ENCODE measurements at regions not wholly inside any gene's neighbourhood (a gene's known extent, or its start where the extent isn't known, plus 50 kb on each side); places are given as distances from the start of the nearest gene placed in this dataset.
"Not testable (repeated sequence)": the region's sequence is repeated elsewhere in the genome, so short reads cannot be mapped to it uniquely, and the experiment has no call there.

DNA sequence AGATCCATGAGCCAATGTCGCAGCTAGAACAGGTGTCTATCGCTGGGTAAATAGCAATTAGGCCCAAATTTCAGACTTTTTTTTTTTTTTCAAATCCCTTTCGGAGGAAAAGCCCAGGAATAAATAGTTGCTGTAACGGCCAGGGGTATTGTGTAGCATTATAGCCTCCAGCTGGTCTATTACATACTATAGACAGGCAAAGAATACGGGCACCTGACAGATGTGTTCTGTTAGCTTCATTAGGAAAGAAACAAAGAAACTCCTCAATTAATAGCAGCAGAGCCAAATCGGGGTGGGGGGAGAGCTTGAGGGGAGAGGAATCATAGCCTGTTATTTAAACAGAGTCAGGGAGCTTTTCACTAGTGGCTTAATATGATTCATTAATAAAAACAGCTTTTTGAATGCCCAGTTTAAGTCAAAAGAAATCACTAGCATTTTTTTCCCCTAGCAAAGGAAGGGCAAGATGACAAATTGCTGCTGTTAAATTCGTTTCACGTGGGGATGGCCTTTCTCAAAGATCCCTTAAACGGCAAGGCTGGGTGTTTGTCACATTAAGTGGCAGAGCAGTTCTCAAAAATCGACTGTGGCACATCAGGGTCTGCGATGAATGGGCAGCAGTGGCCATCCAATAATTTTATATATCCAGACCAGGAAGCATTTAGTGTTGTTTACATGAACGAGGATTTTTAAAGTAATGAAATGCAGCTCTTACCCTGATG is 139.4 kb downstream of the ID4 start:
- DNase-seq: no peak

DNA sequence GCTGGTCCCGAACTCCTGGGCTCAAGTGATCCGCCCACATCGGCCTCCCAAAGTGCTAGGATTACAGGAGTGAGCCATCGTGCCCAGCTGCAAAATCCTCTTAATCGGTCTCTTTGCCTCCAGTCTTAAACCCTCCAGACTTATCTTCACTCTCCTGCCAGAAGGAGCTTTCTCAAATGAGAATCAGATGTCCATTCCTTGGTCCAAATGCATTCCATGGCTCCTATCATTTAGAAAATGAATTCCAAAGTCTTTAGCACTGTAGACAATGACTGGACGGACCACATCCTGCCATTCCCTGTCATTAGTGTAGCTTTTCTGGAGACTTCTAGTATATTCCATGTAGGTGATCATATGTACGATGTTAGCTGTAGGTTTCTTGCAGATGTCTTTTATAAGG is 141.9 kb downstream of the ID4 start:
- DNase-seq: no peak

DNA sequence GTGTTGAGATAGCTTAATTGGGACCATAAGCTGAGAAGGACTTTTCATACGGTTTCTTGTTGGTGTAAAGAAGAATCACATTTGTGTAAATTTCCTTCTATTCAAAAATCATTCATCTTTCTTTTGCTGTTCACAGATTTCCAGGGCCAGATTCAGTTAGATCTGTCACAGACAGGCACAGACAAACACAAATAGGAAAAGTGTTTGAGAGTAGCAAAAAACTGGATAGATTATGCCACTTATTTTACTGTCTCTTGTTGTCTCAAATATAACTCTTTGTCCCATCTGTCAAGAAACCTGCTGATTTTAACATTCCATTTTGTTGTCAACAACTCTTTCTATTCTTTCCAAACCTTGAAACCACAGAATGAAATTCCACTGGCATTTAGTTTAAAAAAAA is 142.8 kb downstream of the ID4 start:
- no peak for DNase-seq

DNA sequence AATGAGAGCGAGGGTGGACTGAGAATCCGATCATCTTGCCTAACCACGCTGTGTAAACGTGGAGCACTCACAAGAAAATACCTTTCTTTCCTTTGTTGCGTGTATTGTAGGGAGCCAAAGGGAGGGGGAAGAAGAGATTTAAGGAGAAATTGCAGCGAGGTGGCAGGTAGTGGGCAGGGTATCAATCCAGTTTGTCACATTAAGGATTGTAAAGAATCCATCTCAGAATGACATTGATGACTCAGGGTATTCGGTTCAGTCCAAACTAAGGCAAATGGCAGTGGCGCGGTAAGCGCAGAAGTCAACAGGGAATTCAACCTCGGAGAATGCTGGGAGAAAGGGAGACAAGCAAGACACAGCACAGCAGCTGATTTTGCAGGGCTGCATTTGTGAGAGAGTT is 146.2 kb downstream of the ID4 start:
- no peak for DNase-seq

DNA sequence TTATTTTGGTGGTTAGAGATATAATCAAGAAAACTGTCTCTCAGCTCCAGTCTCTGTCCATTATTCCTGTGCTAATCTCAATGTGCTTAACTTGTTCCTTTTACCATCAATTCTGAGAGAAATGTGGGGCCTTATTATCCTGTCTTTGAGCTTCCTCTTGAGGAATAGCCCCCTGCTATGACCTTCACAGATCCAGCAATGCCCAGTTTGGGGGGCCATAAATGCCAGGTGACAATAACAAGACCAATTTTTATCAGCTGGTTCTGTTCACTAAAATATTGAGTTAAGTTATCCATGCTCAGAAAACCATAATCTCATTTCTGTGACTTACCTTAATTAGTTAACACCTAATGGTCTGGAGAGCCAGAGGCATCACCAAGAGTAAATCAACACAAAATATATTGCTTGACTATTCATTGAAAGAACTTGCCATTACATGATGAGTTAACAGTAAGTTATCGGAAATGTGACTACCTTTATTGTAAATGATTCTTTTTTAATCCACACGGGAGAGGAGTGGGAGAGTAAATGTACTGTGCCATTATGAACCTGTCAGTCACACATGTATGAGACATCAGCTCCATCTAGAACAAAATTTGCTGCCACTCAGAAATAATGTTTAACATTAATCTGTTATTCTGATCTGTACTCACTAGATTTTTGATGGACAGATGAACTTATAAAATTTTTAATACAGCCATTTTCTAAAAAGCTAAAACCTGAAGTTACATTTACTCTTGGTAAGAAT is 149.7 kb downstream of the ID4 start:
- DNase-seq: no peak

DNA sequence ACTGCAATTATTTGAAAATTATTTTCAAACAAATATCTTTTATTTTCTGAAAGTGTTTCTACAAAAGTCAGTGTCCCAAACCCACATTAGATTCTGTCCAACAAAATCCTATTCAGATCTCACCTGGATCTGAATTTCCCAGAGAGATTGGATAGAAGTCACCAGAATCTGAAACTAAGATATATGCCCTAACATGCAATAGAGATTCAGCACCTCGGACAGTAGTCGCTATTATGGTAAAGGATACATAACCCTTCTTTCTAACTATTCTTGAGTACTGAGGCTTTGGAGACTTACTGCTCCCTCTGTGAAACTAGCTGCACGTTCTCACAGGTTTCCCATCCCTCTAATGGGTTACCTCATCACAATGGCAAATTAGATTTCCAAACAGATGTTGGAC is 151.4 kb downstream of the ID4 start:
- no peak for DNase-seq

DNA sequence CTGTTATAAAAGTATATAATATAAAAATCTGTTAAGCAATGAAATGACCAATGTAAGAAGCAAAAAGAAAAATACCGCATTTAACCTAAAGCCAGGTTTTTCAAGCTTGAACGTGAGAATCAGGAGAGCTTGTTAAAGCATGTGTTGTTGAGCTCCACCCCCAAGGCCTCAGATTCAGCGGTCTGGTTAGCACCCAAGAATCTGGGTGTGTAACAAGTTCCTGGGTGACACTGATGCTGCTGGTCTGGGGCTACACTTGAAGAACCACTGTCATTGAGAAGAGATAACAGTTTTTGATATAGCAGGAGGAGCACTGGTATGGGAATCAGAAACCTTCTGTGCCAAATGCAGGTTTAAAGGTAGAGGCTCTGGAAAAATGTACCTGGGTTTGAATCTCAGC is 154.0 kb downstream of the ID4 start:
- no peak for DNase-seq

DNA sequence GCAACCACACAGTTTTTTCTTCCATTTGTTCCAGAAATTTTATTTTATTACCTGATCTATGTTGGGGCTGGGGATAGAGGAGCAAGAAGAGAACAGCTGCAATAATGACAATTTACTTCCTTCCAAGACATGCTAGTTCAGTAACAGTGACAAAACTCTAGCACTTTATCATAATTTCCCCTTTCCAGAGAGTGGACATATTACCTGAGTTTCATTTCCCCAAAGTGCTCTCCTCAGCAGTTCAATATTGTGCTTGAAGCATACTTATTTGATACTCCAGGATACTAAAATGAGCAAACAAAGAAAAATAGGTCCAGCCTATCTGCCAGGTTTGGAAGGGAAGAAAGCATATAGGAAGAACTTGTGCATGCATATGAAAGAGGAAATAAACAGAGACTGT is 157.7 kb downstream of the ID4 start:
- DNase-seq: no peak

DNA sequence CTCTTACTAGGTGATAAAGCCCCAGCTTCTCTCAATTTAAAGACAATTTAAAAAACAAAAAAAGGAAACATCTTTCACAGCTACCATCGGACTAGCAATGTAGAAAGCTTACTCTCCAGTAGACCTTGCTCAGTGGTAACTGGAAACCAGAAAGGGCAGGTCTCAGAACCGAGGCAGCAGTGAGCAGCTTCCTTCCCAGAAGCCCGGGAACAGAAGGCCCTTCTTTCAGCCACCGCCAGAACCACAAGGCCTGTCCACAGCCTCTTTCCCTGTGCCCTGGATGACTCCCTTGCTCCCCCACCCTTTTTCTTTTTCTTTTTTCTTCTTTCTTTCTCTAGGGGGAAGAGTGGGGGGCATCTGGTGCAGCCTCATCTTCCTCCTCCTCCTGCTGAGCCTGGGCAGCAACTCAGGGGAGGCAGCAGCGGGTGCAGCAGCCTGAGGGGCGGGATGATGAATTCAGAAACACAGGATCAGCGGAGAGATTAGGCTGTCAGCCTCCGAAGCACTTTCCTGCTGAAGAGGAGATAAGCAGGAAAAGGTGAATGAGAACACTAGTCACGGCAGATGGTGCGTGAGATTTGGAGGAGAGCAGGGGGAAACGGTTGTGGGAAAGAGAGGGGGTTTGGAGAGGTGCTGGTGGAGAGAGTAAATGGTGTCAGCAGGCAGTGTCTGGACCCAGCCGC is 158.5 kb downstream of the ID4 start:
- DNase-seq: peak; percentile 93 to 96

DNA sequence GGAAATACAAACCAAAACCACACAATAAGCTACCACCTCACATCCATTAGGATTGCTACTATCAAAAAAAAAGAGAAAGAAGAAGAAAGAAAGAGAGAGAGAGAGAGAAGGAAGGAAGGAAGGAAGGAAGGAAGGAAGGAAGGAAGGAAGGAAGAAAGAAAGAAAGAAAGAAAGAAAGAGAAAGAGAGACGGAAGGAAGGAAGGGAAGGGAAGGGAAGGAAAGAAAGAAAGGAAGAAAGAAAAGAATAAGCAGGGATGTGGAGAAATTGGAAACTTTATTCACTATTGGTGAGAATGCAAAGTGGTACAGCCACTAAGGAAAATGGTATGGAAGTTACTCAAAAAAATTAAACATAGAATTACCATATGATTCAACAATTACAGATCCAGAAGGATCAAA is 159.9 kb downstream of the ID4 start:
- no peak for DNase-seq

DNA sequence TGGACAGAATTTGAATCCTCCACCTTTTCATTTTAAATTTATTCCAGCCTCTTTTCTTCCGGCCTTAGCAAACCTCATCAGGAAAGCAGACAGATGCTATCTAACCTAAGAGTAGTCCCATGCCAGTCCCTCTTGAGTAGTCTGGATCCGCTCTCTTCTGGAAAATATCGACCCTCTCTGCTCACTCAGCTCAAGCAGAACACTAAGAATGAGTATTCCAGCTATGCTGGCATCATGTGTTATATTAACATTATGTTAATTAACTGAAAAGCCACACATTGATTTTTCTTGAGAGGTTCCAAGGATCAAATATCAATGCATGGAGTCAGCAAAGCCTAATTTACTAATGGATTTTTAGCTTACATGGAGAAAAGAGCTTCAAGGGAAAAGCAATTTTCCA is 161.4 kb downstream of the ID4 start:
- peak in 1 of 2 experiments; percentile 51 for DNase-seq

DNA sequence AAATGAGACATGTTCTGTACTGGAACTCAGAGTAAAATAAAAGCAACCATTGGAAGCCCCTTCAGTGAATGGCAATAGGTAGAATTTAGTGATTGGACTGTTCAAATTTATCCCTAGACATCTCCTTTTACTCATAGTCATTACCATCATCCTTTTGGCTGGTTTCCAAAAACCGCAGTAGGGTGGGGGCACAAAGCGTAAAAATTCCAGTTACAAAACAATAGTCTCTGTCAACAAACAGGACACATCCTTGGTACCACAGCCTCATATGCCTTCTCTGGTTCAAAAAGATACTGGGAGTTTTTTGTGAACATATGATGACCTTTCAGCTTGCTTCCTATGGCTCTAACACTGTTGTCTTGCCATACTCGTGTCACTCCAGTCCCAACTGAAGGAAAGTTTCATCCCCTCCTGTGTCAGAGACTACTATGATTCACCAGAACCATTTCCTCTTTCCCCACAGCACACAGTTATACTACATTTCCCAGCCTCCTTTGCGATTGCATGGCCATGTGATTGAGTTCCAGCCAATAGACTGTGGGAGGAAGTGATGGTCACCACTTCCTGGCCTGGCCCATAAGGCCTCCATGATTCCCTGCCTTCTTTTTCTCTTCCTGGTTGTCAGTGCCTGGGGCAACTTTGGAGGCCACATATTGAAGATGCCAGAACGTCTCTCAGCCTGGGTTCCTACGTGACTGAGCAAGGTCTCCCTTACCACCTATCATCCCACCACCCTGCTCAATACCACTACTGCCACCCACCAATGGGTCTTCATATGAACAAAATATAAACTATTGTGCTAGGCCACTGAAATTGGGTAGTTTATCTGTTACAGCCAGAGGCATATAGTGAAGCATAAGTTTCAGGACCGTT is 162.4 kb downstream of the ID4 start:
- DNase-seq: peak in 1 of 2 experiments; percentile 21

DNA sequence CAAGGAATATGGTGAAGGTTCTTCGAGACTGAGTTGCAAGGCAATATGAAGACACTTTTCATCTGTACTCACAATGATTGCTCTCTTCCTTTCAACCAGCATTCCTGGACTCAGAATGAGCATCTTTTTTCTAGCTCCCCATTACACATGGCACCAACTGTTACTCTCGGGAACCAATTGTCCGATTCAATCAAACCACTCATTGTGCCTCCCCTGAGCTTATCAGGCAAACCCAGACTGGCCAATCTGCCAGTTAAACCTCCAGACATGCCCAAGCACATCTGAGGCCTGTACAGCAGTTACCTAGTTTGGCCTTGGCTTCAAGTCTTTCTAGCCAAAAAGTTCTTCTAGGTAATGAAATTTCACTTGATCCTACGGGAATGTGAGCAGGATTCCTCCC is 164.1 kb downstream of the ID4 start:
- DNase-seq: peak in 1 of 2 experiments; percentile 27

DNA sequence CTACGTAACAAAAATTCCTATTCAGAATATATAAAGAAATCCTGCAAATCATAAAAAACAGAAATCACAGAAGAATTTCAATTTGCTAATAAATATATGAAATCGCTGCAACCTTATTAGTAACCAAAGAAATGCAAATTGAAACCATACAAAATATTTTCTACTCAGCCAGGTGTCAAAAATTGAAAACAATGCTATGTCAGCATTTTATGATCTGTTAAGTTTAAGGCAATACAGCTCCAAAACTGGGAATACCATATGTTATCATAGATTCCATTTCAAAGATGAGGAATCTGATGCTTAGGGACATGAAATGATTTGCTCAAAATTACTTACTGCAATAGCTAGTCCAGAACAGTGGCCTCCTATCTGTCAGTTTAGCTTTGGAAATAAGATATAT is 168.9 kb downstream of the ID4 start:
- no peak for DNase-seq

DNA sequence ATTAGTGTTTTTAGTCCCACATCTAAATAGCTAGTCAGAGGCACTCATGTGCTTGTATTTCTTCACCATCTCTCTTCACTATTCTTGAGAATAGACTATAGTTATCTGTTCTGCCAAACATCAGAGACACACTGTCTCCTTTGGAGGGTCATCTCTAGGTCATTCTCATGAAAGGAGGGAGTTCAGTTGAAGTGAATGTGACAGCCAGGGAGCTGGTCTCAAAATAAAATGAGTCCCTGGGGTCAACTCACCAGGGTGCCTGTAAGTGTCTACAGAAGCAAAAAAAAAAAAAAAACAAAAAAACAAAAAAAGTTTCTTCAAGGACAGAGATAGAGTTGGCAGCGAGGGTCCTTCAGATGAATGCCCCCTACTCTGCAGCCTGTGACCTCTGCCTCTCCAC is 171.0 kb downstream of the ID4 start:
- DNase-seq: no peak

DNA sequence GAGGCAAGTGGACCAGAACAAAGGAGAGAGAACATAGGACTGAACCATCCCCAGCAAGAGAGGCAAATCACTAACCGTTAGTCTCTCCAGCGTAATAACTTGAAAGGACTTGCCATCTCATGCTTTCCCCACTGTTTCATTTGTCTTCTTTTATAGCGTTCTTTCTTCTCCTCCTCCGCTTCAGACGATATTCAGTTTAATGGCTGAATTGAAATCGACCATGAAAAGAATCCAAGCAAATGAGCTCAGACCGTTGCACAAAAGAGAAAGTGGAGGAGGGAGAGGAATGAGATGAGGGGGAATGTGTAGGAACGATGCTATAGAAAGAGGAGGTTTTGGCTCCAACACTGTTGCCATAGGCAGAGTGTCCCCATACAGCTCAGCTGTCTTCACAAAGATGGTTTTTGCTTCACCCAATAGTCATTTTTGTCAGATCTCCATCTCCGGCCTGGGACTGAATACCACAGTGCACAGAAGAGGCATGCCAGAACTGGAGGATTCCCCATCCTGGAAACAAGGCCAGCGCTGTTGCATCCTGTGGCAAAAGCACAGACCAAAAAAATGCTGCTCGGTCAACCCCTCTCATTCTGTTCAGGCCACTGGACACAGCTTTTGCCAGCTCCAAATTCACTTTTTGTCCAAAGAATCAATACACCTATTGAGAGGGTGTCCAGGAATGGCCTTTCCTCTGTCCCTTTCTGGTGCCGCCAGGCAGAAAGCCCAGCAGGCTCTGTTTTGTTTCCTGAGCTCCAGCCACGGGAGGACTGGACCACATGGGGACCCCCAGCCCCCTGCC is 176.1 kb downstream of the ID4 start:
- DNase-seq: no peak

DNA sequence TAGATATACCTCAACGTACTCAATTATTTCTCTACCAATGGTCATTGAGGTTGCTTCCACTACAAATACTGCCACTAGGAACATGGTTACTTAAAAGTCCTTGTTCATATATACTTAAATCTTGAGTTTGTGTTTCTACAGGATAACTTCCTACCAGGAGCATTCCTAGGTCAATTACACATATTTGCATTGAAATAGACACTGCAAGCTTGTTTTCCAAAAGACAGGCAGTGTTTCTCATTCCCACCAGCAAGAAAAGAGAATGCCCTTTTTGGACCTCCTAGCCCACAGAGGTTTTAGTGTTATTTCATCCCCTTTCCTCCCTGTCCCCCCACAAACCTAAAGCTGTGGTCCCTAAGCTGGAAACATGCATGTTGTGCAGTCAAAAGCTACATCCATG is 177.3 kb downstream of the ID4 start:
- no peak for DNase-seq

DNA sequence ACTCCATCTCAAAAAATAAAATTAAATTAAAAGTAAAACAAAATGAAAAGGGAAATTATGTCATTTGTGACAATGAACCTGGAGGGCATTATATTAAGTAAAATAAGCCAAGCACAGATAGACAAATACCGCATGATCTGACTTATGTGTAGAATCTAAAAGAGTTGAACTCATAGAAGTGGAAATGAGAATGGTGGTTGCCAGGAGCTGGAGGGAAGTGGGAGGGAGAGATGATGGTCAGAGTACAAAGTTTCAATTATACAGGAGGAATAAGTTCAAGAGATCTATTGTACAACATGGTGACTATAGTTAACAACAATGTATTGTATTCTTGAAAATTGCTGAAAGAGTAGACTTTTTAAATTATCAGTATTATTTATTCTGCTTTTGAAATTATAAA is 183.4 kb downstream of the ID4 start:
- no peak for DNase-seq

DNA sequence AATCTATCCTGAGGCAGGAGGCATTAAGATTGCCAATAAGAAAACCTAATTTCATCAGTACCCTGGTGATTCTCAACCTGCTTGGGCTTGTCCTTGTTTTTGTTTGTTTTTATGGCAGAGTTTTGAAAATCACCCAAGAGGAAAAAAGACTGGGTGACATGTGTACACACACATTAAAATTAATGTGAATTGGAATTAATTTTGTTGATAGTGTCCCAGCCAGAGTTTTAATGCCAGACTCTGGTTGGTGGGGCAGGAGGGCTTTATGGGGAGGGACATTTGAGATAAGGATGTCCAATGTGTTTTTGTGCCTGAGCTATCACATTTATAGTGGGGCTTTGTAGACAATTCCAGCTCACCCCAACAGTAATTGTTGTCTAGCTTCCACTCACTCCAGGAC is 184.6 kb downstream of the ID4 start:
- no peak for DNase-seq

DNA sequence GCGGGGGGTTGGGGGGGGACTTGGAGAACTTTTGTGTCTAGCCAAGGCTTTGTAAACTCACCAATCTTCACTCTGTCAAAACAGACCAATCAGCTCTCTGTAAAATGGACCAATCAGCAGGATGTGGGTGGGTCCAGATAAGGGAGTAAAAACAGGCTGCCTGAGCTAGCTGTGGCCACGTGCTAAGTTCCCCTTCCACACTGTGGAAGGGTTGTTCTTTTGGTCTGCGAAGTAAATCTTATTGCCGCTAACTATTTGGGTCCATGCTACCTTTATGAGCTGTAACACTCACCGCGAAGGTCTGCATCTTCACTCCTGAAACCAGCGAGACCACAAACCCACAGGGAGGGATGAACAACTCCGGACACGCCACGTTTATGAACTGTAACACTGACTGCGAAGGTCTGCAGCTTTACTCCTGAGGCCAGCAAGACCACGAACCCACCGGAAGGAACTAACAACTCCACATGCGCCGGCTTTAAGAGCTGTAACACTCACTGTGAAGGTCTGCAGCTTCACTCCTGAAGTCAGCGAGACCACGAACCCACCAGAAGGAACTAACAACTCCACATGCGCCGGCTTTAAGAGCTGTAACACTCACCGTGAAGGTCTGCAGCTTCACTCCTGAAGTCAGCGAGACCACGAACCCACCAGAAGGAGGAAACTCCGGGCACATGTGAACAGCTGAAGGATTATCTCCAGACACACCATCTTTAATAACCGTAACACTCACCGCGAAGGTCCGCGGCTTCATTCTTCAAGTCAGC is 186.6 kb downstream of the ID4 start:
- DNase-seq: not testable (repeated sequence)

DNA sequence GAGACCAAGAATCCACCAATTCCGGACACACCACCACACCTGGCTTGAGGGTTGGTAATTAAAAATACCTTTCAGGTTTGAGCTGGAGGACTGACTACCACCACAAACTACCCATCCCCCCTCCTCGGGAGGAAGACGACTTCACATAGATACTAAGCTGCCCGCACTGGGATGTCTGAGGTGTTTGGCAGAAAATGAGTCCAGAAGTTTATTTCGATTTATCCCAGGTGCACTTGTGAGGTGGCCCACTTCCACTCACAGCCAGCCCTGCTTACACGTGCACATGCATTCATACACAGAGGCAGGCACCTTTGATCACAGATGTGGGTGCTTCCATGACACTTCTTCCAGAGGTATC is 187.1 kb downstream of the ID4 start:
- no peak for DNase-seq

DNA sequence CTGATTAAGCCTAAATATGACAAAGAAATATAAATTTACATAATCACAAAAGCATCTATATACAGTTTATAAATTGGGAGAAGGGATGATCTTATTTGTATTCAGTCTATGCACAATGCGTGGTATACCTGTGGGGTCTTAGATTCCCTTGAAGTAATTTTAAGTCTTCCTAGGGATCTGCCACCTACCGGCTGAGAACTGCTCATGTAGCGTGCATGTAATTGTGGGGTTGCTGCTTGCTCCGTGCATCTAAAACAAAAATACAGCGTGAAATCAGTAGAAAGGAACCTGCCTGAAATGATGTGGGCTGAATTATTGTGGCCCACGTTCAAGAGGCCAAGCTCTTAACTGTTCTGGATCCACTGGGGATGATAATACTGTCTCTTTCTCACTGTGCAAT is 187.3 kb downstream of the MBOAT1 start:
- no peak for DNase-seq
